K562 (cell line): ENCODE measurements at regions not wholly inside any gene's neighbourhood (a gene's known extent, or its start where the extent isn't known, plus 50 kb on each side); places are given as distances from the start of the nearest gene placed in this dataset.

Experiments
- ATAC-seq: fragments of 200-7000 bp; cut with Tn5 transposase; 3 replicates; pipeline ENCODE4 v1.9.1; 2020; ENCODE audit warnings: moderate library complexity
- BruUV-seq: library from RNA; stranded (reverse); fragments of 400-500 nt; replicated peaks from 2 replicates; lab custom pipeline; 2021; lab: Mats Ljungman, UMichigan
- CTCF ChIA-PET: fragments of 300-600 bp; formaldehyde crosslinking; extraction: SDS; loops from one replicate; lab custom pipeline; 2021; ENCODE audit warnings: low intra/inter-chr PET ratio; lab: Yijun Ruan, JAX
- POLR2A ChIA-PET: fragments of 300-600, 350-650 bp; sonication (Branson Sonifier 250); formaldehyde crosslinking; extraction: SDS; loops from one replicate; lab custom pipeline; 2021; ENCODE audit warnings: antibody characterized with exemption, inconsistent platforms; lab: Yijun Ruan, JAX
- DNase-seq, 4 experiments: peaks; one replicate each; pipeline versions ENCODE4 v3.0.0 to v3.0.0-alpha.2; 2011 to 2018; ENCODE audit warnings: low spot score in 3 of 4, mixed read lengths in 3 of 4; ENCODE audit errors: extremely low read depth in 1 of 4
- FAIRE-seq: peaks from 2 replicates; lab custom pipeline; 2011; peaks lifted over from hg19 to GRCh38; lab: Jason Lieb, UNC
- H2AFZ ChIP-seq: 2 replicates; pipeline ENCODE4 v1.6.0; 2011; ENCODE audit warnings: low read depth, low read length, control low read depth, inconsistent platforms
- H3K27ac ChIP-seq: fragments of 200-600 bp; 3 replicates; pipeline ENCODE4 v1.8.0; 2011; ENCODE audit warnings: low read depth, mild to moderate bottlenecking, control low read depth, inconsistent platforms, low read length, moderate library complexity, mixed read lengths; ENCODE audit errors: extremely low read depth
- H3K27me3 ChIP-seq, 2 experiments: fragments of 300-600 bp in 1 of 2; 2 replicates in 1 of 2; 3 replicates in 1 of 2; pipeline versions ENCODE4 v1.6.0 to v1.8.0; 2011; ENCODE audit warnings: inconsistent platforms in 2 of 2, low read length in 2 of 2, mild to moderate bottlenecking in 1 of 2, mixed read lengths in 1 of 2, moderate library complexity in 1 of 2; ENCODE audit not compliant: control insufficient read depth in 2 of 2, insufficient read depth in 2 of 2
- H3K36me3 ChIP-seq: fragments of 300-600 bp; 3 replicates; pipeline ENCODE4 v1.8.0; 2011; ENCODE audit warnings: mild to moderate bottlenecking, low read length, inconsistent platforms; ENCODE audit not compliant: control insufficient read depth, insufficient read depth
- H3K4me1 ChIP-seq, 2 experiments: fragments of 200-600 bp in 1 of 2; replicated peaks in 1 of 2; 2 replicates in 1 of 2; 3 replicates in 1 of 2; pipeline versions ENCODE4 v1.5.1 to v1.8.0; 2011; ENCODE audit warnings: inconsistent platforms in 2 of 2, low read length in 2 of 2, mild to moderate bottlenecking in 1 of 2, mixed read lengths in 1 of 2, moderate library complexity in 1 of 2; ENCODE audit not compliant: control insufficient read depth in 2 of 2, insufficient read depth in 2 of 2
- H3K4me2 ChIP-seq: 2 replicates; pipeline ENCODE4 v1.6.1; 2011; ENCODE audit warnings: low read length, control low read depth, inconsistent platforms, mixed read lengths; ENCODE audit not compliant: insufficient read depth
- H3K4me3 ChIP-seq: fragments of 200-600 bp; sonication (generic), shearing (Covaris generic); 2 replicates; pipeline ENCODE4 v1.5.1; 2016; ENCODE audit warnings: control low read depth, inconsistent platforms
- H3K79me2 ChIP-seq: fragments of 200-600 bp; 3 replicates; pipeline ENCODE4 v1.8.0; 2011; ENCODE audit warnings: low read length, inconsistent platforms; ENCODE audit not compliant: control insufficient read depth, insufficient read depth
- H3K9ac ChIP-seq, 2 experiments: 2 replicates each; pipeline versions ENCODE4 v1.6.0 to v1.6.1; 2011; ENCODE audit warnings: low read depth in 2 of 2, low read length in 2 of 2, control low read depth in 1 of 2, inconsistent platforms in 1 of 2, mild to moderate bottlenecking in 1 of 2, mixed read lengths in 1 of 2; ENCODE audit not compliant: insufficient read depth in 1 of 2
- H3K9me1 ChIP-seq: one replicate; pipeline ENCODE4 v1.6.0; 2011; ENCODE audit warnings: inconsistent platforms, mild to moderate bottlenecking, low read length, moderate library complexity; ENCODE audit not compliant: control insufficient read depth, insufficient read depth
- H3K9me3 ChIP-seq: replicated peaks from 2 replicates; pipeline ENCODE4 v1.5.1; 2011; ENCODE audit warnings: low read depth, low read length, inconsistent platforms; ENCODE audit not compliant: control insufficient read depth, insufficient read depth
- H4K20me1 ChIP-seq: replicated peaks from 2 replicates; pipeline ENCODE4 v1.6.1; 2011; ENCODE audit warnings: low read length, inconsistent platforms, mixed read lengths; ENCODE audit not compliant: control insufficient read depth, insufficient read depth
- HCFC1 ChIP-seq: IDR thresholded peaks from 2 replicates; pipeline ENCODE4 v1.6.1; 2012; ENCODE audit warnings: low read depth, low read length, improper control_type of control experiment
- THAP7 ChIP-seq: fragments of 250-450 bp; sonication (Bioruptor Pico); IDR thresholded peaks from 2 replicates; pipeline ENCODE4 v1.5.0; 2021
- ZBTB43 ChIP-seq: sonication (generic); formaldehyde crosslinking; IDR thresholded peaks from 2 replicates; pipeline ENCODE4 v1.8.0; 2023; ENCODE audit warnings: mild to moderate bottlenecking, missing genetic modification reagents
- ZNF282 ChIP-seq: sonication (generic); formaldehyde crosslinking; IDR thresholded peaks from 2 replicates; pipeline ENCODE4 v1.8.1; 2023; ENCODE audit warnings: missing genetic modification reagents
- ZNF561 ChIP-seq: fragments of 450-650 bp; formaldehyde crosslinking; conservative IDR thresholded peaks from 2 replicates; pipeline ENCODE4 v1.4.0; 2020; ENCODE audit warnings: mild to moderate bottlenecking, moderate library complexity
- ZNF589 ChIP-seq: fragments of 200-800 bp; sonication (Bioruptor generic); IDR thresholded peaks from 2 replicates; pipeline ENCODE4 v1.6.1; 2016; ENCODE audit warnings: low read depth, missing genetic modification characterization, missing compliant biosample characterization
- WGBS: fragments of 100-300 bp; shearing (Covaris generic); methylation state at CpG from one replicate; pipeline ENCODE4 v1.1.6; 2016; ENCODE audit warnings: low coverage, mixed read lengths; ENCODE audit not compliant: insufficient coverage; ENCODE audit errors: missing lambda C conversion rate; 5-methylcytosine and 5-hydroxymethylcytosine counted together
- in situ Hi-C: fragments of 300-500 bp; cut with MboI; formaldehyde crosslinking; loops from 4 replicates; pipeline ENCODE4 v1.15.0; 2018; ENCODE audit warnings: inconsistent platforms, mixed read lengths
- intact Hi-C: fragments of 100-400 bp; cut with micrococcal nuclease; formaldehyde crosslinking; loops from 2 replicates; pipeline ENCODE4 v1.14.2; 2022

- no peak for ATAC-seq
- Histone ChIP-seq H3K9ac (no peak overlapping the region), H2AFZ (no peak overlapping the region), H3K4me2 (no peak overlapping the region), H3K27me3 (peaks cover 0 to 14% of the 10 kb centered on the region in 2 experiments; a peak in 2 of 5 replicates), H3K9me3 (no peaks in the 10 kb centered on the region), H3K27ac (no peak overlapping the region), H4K20me1 (no peaks in the 10 kb centered on the region), H3K79me2 (no peaks in the 10 kb centered on the region), H3K9me1 (no peaks in the 10 kb centered on the region), H3K4me3 (no peak overlapping the region), H3K36me3 (no peaks in the 10 kb centered on the region), H3K4me1 (no peaks in the 10 kb centered on the region)
- FAIRE-seq = no peak
- no TSS peak for BruUV-seq
- no peak for DNase-seq
- intact Hi-C loops = loop anchor here (10.0 kb wide), 1 partner anchor 995 kb away; no protein-coding TSS in a partner anchor
- POLR2A ChIA-PET = no interaction called here
- WGBS = 0% methylated on average over 4 of the region's 4 CpGs
- TF ChIP-seq ZNF282 (CRISPR knock-in tag) (no peak), HCFC1 (no peak), ZBTB43 (CRISPR knock-in tag) (no peak), ZNF589 (no peak), ZNF561 (CRISPR knock-in tag) (no peak), THAP7 (CRISPR knock-in tag) (no peak)
- in situ Hi-C loops = no loop called here
- CTCF ChIA-PET = no interaction called here
These were observed 197.7 kb downstream of the NRP2 start for GRCh38 chr2:205880048-205880447.
